MCF 10A (cell line): ENCODE measurements at regions not wholly inside any gene's neighbourhood (a gene's known extent, or its start where the extent isn't known, plus 50 kb on each side); places are given as distances from the start of the nearest gene placed in this dataset.

Source experiments
- BruUV-seq: library from RNA; stranded (reverse); fragments of 400-500 nt; replicated peaks from 2 replicates; lab custom pipeline; 2021; lab: Mats Ljungman, UMichigan
- CTCF ChIA-PET: fragments of 300-600 bp; sonication (Branson Sonifier 250); formaldehyde crosslinking; extraction: SDS; loops from one replicate; lab custom pipeline; 2021; ENCODE audit warnings: antibody characterized with exemption, inconsistent platforms; lab: Yijun Ruan, JAX
- POLR2A ChIA-PET: fragments of 300-600, 350-650 bp; sonication (Branson Sonifier 250); formaldehyde crosslinking; extraction: SDS; loops from one replicate; lab custom pipeline; 2020; ENCODE audit warnings: antibody characterized with exemption, inconsistent platforms; lab: Yijun Ruan, JAX
- DNase-seq: peaks from one replicate; pipeline ENCODE4 v3.0.0-alpha.2; 2018; ENCODE audit not compliant: unreplicated experiment
- H3K27ac Mint-ChIP-seq: one replicate; pipeline ENCODE4 v1.8.0; 2022; ENCODE audit warnings: mild to moderate bottlenecking, low read depth, mixed read lengths; ENCODE audit not compliant: unreplicated experiment
- H3K27me3 Mint-ChIP-seq: one replicate; pipeline ENCODE4 v1.8.0; 2022; ENCODE audit warnings: mixed read lengths; ENCODE audit not compliant: insufficient read depth, unreplicated experiment
- H3K36me3 Mint-ChIP-seq: one replicate; pipeline ENCODE4 v1.8.0; 2022; ENCODE audit warnings: mild to moderate bottlenecking, moderate library complexity, mixed read lengths; ENCODE audit not compliant: insufficient read depth, unreplicated experiment
- H3K4me1 Mint-ChIP-seq: one replicate; pipeline ENCODE4 v1.8.0; 2022; ENCODE audit warnings: mixed read lengths; ENCODE audit not compliant: insufficient read depth, unreplicated experiment
- H3K4me3 Mint-ChIP-seq: one replicate; pipeline ENCODE4 v1.8.0; 2022; ENCODE audit warnings: mild to moderate bottlenecking, moderate library complexity, mixed read lengths; ENCODE audit not compliant: unreplicated experiment
- H3K9me3 Mint-ChIP-seq: one replicate; pipeline ENCODE4 v1.8.0; 2022; ENCODE audit warnings: mixed read lengths; ENCODE audit not compliant: unreplicated experiment
- CTCF ChIP-seq: fragments of 200-600 bp; IDR thresholded peaks from one replicate; pipeline ENCODE4 v1.8.0; 2022; ENCODE audit warnings: antibody characterized with exemption, mild to moderate bottlenecking; ENCODE audit not compliant: unreplicated experiment
- intact Hi-C: fragments of 100-400 bp; cut with micrococcal nuclease; formaldehyde crosslinking; loops from 2 replicates; pipeline ENCODE4 v1.14.1; 2022

- no TSS peak for BruUV-seq
- DNase-seq, result no peak
- intact Hi-C loops, result no loop called here
Measured at GRCh38 chr13:105863300-105863920, 672.1 kb downstream of the EFNB2 start.

GRCh38 chr13:105848494-105848893, 687.0 kb downstream of the EFNB2 start:
- no TSS peak for BruUV-seq
- POLR2A ChIA-PET, result interaction anchor here (0.5 to 1.6 kb wide), 8 partner anchors 9 to 117 kb away, joined by 3 to 7 read pairs (median 4); no protein-coding TSS in a partner anchor
- Mint-ChIP-seq H3K4me3 (no peak overlapping the region), H3K27me3 (no peaks in the 10 kb centered on the region), H3K36me3 (no peaks in the 10 kb centered on the region), H3K27ac (no peak overlapping the region), H3K9me3 (no peaks in the 10 kb centered on the region), H3K4me1 (no peaks in the 10 kb centered on the region)
- intact Hi-C loops, result no loop called here
- CTCF ChIA-PET, result interaction anchor here (0.7 kb wide), 1 partner anchor 89 kb away, joined by 3 read pairs; no protein-coding TSS in a partner anchor
- DNase-seq, result peak; percentile 33
- no peak for TF ChIP-seq CTCF

More at GRCh38 chr13:105863300-105863920, 672.1 kb downstream of the EFNB2 start:
- Mint-ChIP-seq H3K27ac (no peak overlapping the region), H3K4me3 (no peak overlapping the region), H3K27me3 (no peaks in the 10 kb centered on the region), H3K36me3 (peaks cover 6% of the 10 kb centered on the region), H3K9me3 (no peaks in the 10 kb centered on the region), H3K4me1 (no peaks in the 10 kb centered on the region)
- ChIA-PET POLR2A (interaction anchor here (1.3 kb wide), 1 partner anchor 128 kb away, joined by 3 read pairs; no protein-coding TSS in a partner anchor), CTCF (no interaction called here)
- no peak for TF ChIP-seq CTCF

GRCh38 chr13:105847527-105848291, 687.8 kb downstream of the EFNB2 start:
- no peak overlapping the region for H3K27ac Mint-ChIP-seq
- no peaks in the 10 kb centered on the region for H3K9me3 Mint-ChIP-seq
- intact Hi-C loops, result no loop called here
- no peak overlapping the region for H3K4me3 Mint-ChIP-seq
- no peaks in the 10 kb centered on the region for H3K36me3 Mint-ChIP-seq
- BruUV-seq, result no TSS peak
- H3K4me1 Mint-ChIP-seq, result no peaks in the 10 kb centered on the region
- DNase-seq, result no peak
- H3K27me3 Mint-ChIP-seq, result no peaks in the 10 kb centered on the region
- CTCF ChIA-PET, result no interaction called here
- POLR2A ChIA-PET, result interaction anchor here (0.6 to 1.6 kb wide), 8 partner anchors 8 to 306 kb away, joined by 3 to 7 read pairs (median 4); no protein-coding TSS in a partner anchor
- TF ChIP-seq CTCF, result no peak

GRCh38 chr13:105846923-105847322, 688.5 kb downstream of the EFNB2 start:
- no peak for TF ChIP-seq CTCF
- ChIA-PET CTCF (interaction anchor here (0.6 kb wide), 1 partner anchor 187 kb away, joined by 3 read pairs; no protein-coding TSS in a partner anchor), POLR2A (interaction anchor here (0.7 kb wide), 1 partner anchor 307 kb away, joined by 3 read pairs; no protein-coding TSS in a partner anchor)
- H3K36me3 Mint-ChIP-seq, result no peaks in the 10 kb centered on the region
- no peak for DNase-seq
- no peaks in the 10 kb centered on the region for H3K9me3 Mint-ChIP-seq
- no TSS peak for BruUV-seq
- H3K4me1 Mint-ChIP-seq, result no peaks in the 10 kb centered on the region
- H3K4me3 Mint-ChIP-seq, result no peak overlapping the region
- no peak overlapping the region for H3K27ac Mint-ChIP-seq
- H3K27me3 Mint-ChIP-seq, result no peaks in the 10 kb centered on the region
- intact Hi-C loops, result no loop called here
